Hepatocyte (in vitro differentiated cells): ENCODE measurements at regions not wholly inside any gene's neighbourhood (a gene's known extent, or its start where the extent isn't known, plus 50 kb on each side); places are given as distances from the start of the nearest gene placed in this dataset.
"Not testable (repeated sequence)": the region's sequence is repeated elsewhere in the genome, so short reads cannot be mapped to it uniquely, and the experiment has no call there.

Experiments
- CTCF ChIP-seq: fragments of 200-600 bp; sonication (generic); IDR thresholded peaks from 2 replicates; pipeline ENCODE4 v1.5.1; 2016; ENCODE audit warnings: antibody characterized with exemption, mild to moderate bottlenecking; ENCODE audit not compliant: poor library complexity
- EZH2 ChIP-seq: fragments of 200-600 bp; sonication (generic); IDR thresholded peaks from 2 replicates; pipeline ENCODE4 v1.6.1; 2016; ENCODE audit warnings: antibody characterized with exemption, mild to moderate bottlenecking, borderline replicate concordance
- EZH2phosphoT487 ChIP-seq: fragments of 200-600 bp; sonication (generic); IDR thresholded peaks from one replicate; pipeline ENCODE4 v1.6.1; 2018; ENCODE audit warnings: antibody characterized with exemption, mild to moderate bottlenecking, low read depth, moderate library complexity; ENCODE audit not compliant: unreplicated experiment, severe bottlenecking

- not testable (repeated sequence) for TF ChIP-seq EZH2, CTCF, EZH2phosphoT487
Observed at GRCh38 chr14:19072518-19072917, 105.3 kb downstream of the POTEM start.
